ENCODE measurements at regions not wholly inside any gene's neighbourhood (a gene's known extent, or its start where the extent isn't known, plus 50 kb on each side); places are given as distances from the start of the nearest gene placed in this dataset.

GRCh38 chr4:159725571-159725970 is 622.7 kb downstream of the RAPGEF2 start:
- H3K27ac ChIP-seq (ENCODE audit: low read depth, low read length): no peak overlapping the region
- H3K4me1 ChIP-seq (ENCODE audit: insufficient read depth, low read length): no peaks in the 10 kb centered on the region
- TF ChIP-seq CTCF (IDR thresholded peaks at IDR 0.05; ENCODE audit: extremely low read depth, low read depth, low read length): no peak
- no peaks in the 10 kb centered on the region for H3K36me3 ChIP-seq (ENCODE audit: insufficient read depth, low read length)
- H3K79me2 ChIP-seq (ENCODE audit: insufficient read depth, low read length): no peaks in the 10 kb centered on the region
- H3K9me3 ChIP-seq (ENCODE audit: low read depth, low read length): no peaks in the 10 kb centered on the region
- H3K4me3 ChIP-seq (ENCODE audit: insufficient read depth, low read length): no peak overlapping the region
- H3K4me2 ChIP-seq (ENCODE audit: insufficient read depth, low read length): no peak overlapping the region
- H4K20me1 ChIP-seq (ENCODE audit: insufficient read depth, low read length): no peaks in the 10 kb centered on the region
- no peak overlapping the region for H2AFZ ChIP-seq (ENCODE audit: low read length)
- no peak for DNase-seq (ENCODE audit: insufficient read length, low spot score, missing footprints)
- no peaks in the 10 kb centered on the region for H3K27me3 ChIP-seq (ENCODE audit: insufficient read depth, low read length)

- H3K4me2 ChIP-seq (ENCODE audit: insufficient read depth, low read length): no peak overlapping the region
- H2AFZ ChIP-seq (ENCODE audit: low read length): no peak overlapping the region
- H3K27me3 ChIP-seq (ENCODE audit: insufficient read depth, low read length): no peaks in the 10 kb centered on the region
- TF ChIP-seq CTCF (IDR thresholded peaks at IDR 0.05; ENCODE audit: extremely low read depth, low read depth, low read length): no peak
- no peak overlapping the region for H3K27ac ChIP-seq (ENCODE audit: low read depth, low read length)
- H3K36me3 ChIP-seq (ENCODE audit: insufficient read depth, low read length): no peaks in the 10 kb centered on the region
- H3K79me2 ChIP-seq (ENCODE audit: insufficient read depth, low read length): no peaks in the 10 kb centered on the region
- no peaks in the 10 kb centered on the region for H3K9me3 ChIP-seq (ENCODE audit: low read depth, low read length)
- H3K4me3 ChIP-seq (ENCODE audit: insufficient read depth, low read length): no peak overlapping the region
- H4K20me1 ChIP-seq (ENCODE audit: insufficient read depth, low read length): no peaks in the 10 kb centered on the region
- no peaks in the 10 kb centered on the region for H3K4me1 ChIP-seq (ENCODE audit: insufficient read depth, low read length)
- no peak for DNase-seq (ENCODE audit: insufficient read length, low spot score, missing footprints)
Observed at GRCh38 chr4:159735281-159736207, 632.7 kb downstream of the RAPGEF2 start.

GRCh38 chr4:159736411-159736810 is 633.5 kb downstream of the RAPGEF2 start:
- H4K20me1 ChIP-seq (ENCODE audit: insufficient read depth, low read length): no peaks in the 10 kb centered on the region
- no peaks in the 10 kb centered on the region for H3K27me3 ChIP-seq (ENCODE audit: insufficient read depth, low read length)
- no peaks in the 10 kb centered on the region for H3K4me1 ChIP-seq (ENCODE audit: insufficient read depth, low read length)
- H3K4me2 ChIP-seq (ENCODE audit: insufficient read depth, low read length): no peak overlapping the region
- H2AFZ ChIP-seq (ENCODE audit: low read length): no peak overlapping the region
- no peaks in the 10 kb centered on the region for H3K9me3 ChIP-seq (ENCODE audit: low read depth, low read length)
- DNase-seq (ENCODE audit: insufficient read length, low spot score, missing footprints): no peak
- no peak overlapping the region for H3K27ac ChIP-seq (ENCODE audit: low read depth, low read length)
- H3K79me2 ChIP-seq (ENCODE audit: insufficient read depth, low read length): no peaks in the 10 kb centered on the region
- no peak overlapping the region for H3K4me3 ChIP-seq (ENCODE audit: insufficient read depth, low read length)
- TF ChIP-seq CTCF (IDR thresholded peaks at IDR 0.05; ENCODE audit: extremely low read depth, low read depth, low read length): no peak
- H3K36me3 ChIP-seq (ENCODE audit: insufficient read depth, low read length): no peaks in the 10 kb centered on the region

GRCh38 chr4:159743971-159744370 is 641.1 kb downstream of the RAPGEF2 start:
- Histone ChIP-seq H3K36me3 (ENCODE audit: insufficient read depth, low read length) (no peaks in the 10 kb centered on the region), H2AFZ (ENCODE audit: low read length) (no peak overlapping the region), H3K9me3 (ENCODE audit: low read depth, low read length) (no peaks in the 10 kb centered on the region), H3K27me3 (ENCODE audit: insufficient read depth, low read length) (no peaks in the 10 kb centered on the region), H3K4me1 (ENCODE audit: insufficient read depth, low read length) (no peaks in the 10 kb centered on the region), H3K4me2 (ENCODE audit: insufficient read depth, low read length) (no peak overlapping the region), H3K27ac (ENCODE audit: low read depth, low read length) (no peak overlapping the region), H3K79me2 (ENCODE audit: insufficient read depth, low read length) (no peaks in the 10 kb centered on the region), H4K20me1 (ENCODE audit: insufficient read depth, low read length) (no peaks in the 10 kb centered on the region), H3K4me3 (ENCODE audit: insufficient read depth, low read length) (no peak overlapping the region)
- DNase-seq (ENCODE audit: insufficient read length, low spot score, missing footprints): no peak
- TF ChIP-seq CTCF (IDR thresholded peaks at IDR 0.05; ENCODE audit: extremely low read depth, low read depth, low read length): no peak
